ENCODE measurements at regions not wholly inside any gene's neighbourhood (a gene's known extent, or its start where the extent isn't known, plus 50 kb on each side); places are given as distances from the start of the nearest gene placed in this dataset.

DNA sequence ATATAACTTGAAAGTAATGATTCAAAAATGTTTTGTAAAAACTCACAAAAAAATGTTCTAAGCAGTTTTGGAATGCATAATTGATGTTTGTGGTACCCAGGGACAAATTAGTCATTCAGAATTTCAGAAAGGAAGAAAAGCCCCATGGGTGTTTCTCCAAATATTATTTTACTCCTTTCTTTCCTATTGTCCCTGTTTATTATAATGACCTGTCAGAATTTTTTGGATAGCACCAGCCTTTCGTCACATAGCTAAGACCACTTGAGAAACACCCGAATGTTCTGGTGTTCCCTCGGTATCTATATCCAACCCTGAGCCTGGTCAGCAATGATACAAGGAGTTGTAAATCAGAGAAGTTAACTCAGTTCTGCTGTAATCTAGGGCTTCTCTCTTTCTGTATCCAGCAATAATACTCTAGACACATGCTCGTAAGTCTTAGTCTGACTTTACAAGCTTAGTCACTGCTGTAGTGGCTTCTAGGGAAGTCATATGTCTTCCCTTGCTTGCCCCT lies 64.8 kb upstream of the MEOX2 start:
- DNase-seq (ENCODE audit: low spot score) = no peak

DNA sequence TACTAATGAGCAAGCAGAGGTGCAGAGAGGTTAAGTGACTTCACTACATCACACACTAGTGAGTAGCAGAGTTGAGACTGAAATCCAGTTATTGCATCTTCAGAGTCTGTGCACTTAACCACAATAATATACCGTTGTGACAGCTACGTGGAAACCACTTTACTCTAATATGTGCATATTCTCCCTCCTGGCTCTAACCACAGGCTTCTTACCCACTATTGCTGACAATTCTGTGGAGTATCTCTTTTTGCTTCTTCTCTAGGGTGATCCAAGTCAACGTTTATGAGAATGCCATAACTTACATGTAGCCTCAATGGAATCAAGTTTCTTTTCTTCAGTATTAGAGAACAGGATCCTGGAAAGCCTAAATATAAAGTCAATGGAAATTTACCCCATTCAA lies 64.2 kb upstream of the MEOX2 start:
- DNase-seq (ENCODE audit: low spot score) = no peak

DNA sequence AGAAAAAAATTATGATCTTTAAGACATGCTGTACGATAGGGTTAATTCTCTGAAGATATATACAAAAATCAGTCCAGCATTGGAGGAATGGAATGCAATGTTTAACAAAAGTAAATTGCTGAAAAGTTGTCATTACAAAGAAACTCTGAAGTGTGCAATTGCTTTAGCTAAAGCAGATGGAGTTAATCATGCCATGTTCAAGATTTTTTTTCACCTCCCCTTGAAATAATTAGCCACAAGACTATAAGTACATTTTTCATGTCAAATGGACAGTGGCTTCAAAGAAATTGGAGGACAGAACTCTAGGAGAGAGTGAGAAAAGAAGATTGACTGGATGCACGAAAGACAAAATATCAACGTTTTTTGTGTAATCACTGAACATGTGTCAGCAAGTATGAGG lies 63.1 kb upstream of the MEOX2 start:
- DNase-seq (ENCODE audit: low spot score) = no peak

DNA sequence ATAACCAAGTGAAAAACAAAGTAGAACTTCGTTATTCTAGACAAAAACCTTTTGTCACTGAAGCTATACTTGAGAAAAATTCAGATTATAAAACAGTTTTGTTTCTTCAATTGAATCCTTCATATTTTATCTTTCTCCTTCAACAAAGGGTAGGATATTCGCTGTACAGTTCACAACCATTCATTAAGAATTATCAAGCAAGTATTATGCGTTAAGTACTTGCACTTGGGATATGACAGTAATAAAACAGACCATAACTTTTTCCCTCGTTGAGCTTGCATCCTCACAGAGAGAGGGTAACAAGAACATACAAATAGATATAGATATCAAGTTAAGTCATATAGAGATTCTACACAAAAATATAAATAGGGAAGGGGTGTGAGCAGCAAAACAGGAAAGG lies 61.2 kb upstream of the MEOX2 start:
- no peak for DNase-seq (ENCODE audit: low spot score)

DNA sequence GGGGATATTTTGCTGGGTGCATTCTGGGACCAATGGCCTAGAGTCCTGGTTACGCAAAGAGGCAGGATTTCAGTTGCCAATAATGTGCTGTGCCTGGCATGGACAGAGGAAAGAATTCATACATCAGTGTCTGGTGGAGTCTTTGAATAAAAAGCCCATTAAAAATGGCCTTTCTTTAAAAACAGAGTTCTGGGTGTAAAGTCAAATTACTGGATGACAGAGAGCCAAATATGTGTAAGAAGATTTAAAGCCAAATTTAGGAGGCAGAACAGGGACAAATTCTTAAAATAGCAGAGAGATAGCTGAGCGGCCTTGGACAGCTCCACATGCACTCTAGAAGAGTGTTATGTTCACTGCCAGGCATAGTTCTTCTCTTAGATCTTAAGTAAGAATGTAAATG lies 60.8 kb upstream of the MEOX2 start:
- no peak for DNase-seq (ENCODE audit: low spot score)

DNA sequence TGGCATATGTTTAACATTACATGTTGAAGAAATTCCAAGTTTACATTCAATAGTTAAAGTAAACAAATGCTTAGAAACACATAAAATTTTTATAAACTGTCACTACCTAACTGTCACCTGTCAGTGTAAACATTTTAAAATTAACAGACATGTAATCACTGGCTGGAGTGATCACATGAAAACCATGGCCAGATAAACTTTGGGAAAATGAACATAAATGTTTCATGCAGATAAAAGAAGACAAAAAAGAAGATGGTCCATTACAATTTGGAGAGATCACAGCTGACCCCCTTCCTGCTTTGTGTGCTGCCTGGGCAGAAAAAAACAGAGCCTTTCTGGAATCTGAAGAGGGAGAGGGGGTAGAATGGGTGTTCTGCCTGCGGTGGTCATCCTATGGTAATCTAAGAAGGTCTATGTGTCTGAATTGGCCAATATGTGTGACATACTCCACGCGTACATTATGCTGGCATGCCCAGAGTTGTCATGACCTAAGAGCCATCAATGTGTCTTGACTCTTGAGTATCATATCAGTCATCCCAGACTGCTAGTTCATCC lies 57.5 kb upstream of the MEOX2 start:
- DNase-seq (ENCODE audit: low spot score) = no peak

DNA sequence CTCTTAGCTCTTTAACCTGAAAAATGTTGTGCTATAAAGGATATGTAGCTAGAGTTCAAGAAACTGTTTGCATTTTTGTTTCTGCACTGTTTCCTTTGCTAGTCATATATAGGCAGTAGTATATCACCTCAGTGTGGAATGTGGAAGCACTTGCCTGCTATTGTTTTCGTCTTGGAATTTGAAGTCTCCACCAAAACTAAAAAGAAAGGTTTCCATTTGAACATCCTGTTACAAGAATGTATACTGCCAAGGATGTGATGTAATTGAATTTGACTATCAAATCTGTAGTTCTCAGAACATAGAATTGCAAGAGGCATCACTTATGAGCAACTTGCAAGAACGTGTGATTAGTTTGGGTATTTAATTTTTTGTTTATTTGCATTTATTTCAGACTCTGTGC lies 51.1 kb upstream of the MEOX2 start:
- DNase-seq (ENCODE audit: low spot score) = no peak

All from cerebellar cortex (tissue), 1 donor.